ENCODE measurements at regions not wholly inside any gene's neighbourhood (a gene's known extent, or its start where the extent isn't known, plus 50 kb on each side); places are given as distances from the start of the nearest gene placed in this dataset.

GRCh38 chr9:81833563-81834345 lies 94.5 kb upstream of the SPATA31D4 start:
- Mint-ChIP-seq H3K27ac (no peak overlapping the region), H3K36me3 (ENCODE audit: low read depth) (no peaks in the 10 kb centered on the region), H3K4me1 (no peaks in the 10 kb centered on the region), H3K27me3 (no peaks in the 10 kb centered on the region), H3K9me3 (no peaks in the 10 kb centered on the region), H3K4me3 (no peak overlapping the region)
- ChIA-PET CTCF (no interaction called here), POLR2A (no interaction called here)
- DNase-seq, result no peak

DNA sequence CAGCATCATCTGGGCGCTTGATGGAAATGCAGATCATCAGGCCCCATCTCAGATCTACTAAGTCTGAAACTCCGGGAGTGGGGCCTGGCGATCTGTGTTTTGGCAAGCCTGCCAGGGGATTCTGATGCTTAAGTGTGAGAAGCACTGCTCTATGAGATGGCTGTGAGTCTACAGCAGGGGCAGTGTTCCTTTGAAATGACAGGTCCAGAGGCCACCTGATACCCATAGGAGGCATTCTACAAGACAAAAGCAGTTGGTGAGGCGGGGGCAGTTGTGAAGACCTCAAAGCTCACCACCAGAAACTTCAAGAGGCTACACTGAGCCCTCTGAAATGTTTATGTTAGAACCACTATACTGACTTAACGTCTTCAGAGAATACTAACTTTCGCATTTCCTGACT lies 86.9 kb upstream of the SPATA31D4 start:
- Mint-ChIP-seq H3K4me1 (no peaks in the 10 kb centered on the region), H3K9me3 (no peaks in the 10 kb centered on the region), H3K36me3 (ENCODE audit: low read depth) (no peaks in the 10 kb centered on the region), H3K4me3 (no peak overlapping the region), H3K27me3 (no peaks in the 10 kb centered on the region), H3K27ac (no peak overlapping the region)
- ChIA-PET POLR2A (no interaction called here), CTCF (no interaction called here)
- DNase-seq, result no peak

- Mint-ChIP-seq H3K4me3 (no peak overlapping the region), H3K27me3 (no peaks in the 10 kb centered on the region), H3K36me3 (ENCODE audit: low read depth) (no peaks in the 10 kb centered on the region), H3K4me1 (no peaks in the 10 kb centered on the region), H3K27ac (no peak overlapping the region), H3K9me3 (no peaks in the 10 kb centered on the region)
- ChIA-PET POLR2A (no interaction called here), CTCF (no interaction called here)
- DNase-seq, result no peak
These were observed 84.1 kb upstream of the SPATA31D4 start for GRCh38 chr9:81844131-81844567.

GRCh38 chr9:81847181-81847915 lies 80.9 kb upstream of the SPATA31D4 start:
- H3K9me3 Mint-ChIP-seq, result no peaks in the 10 kb centered on the region
- ChIA-PET CTCF (no interaction called here), POLR2A (no interaction called here)
- H3K4me3 Mint-ChIP-seq, result no peak overlapping the region
- DNase-seq, result no peak
- H3K27ac Mint-ChIP-seq, result no peak overlapping the region
- H3K4me1 Mint-ChIP-seq, result no peaks in the 10 kb centered on the region
- no peaks in the 10 kb centered on the region for H3K36me3 Mint-ChIP-seq (ENCODE audit: low read depth)
- H3K27me3 Mint-ChIP-seq, result no peaks in the 10 kb centered on the region

DNA sequence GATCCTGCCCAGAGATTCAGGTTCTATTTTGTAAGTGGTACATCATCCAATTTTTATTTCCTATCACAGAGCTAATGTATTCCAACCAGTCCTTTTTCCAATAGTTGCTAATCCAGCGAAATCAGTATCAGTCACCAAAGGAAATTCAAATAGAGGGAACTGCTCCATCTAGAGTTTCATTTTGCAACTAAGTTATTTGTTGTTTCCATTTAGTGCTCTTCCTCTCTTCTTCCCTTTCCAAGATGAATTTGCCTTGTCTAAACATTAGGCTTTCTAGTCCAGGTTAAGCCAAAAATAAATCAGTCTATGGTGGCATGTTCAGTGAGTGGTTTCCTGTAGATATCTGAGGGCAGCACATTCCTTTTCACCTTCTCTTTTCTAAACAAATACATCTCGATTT lies 79.8 kb upstream of the SPATA31D4 start:
- DNase-seq, result no peak
- H3K9me3 Mint-ChIP-seq, result no peaks in the 10 kb centered on the region
- ChIA-PET POLR2A (no interaction called here), CTCF (no interaction called here)
- no peak overlapping the region for H3K4me3 Mint-ChIP-seq
- no peaks in the 10 kb centered on the region for H3K4me1 Mint-ChIP-seq
- H3K27ac Mint-ChIP-seq, result no peak overlapping the region
- H3K27me3 Mint-ChIP-seq, result no peaks in the 10 kb centered on the region
- no peaks in the 10 kb centered on the region for H3K36me3 Mint-ChIP-seq (ENCODE audit: low read depth)

- no peaks in the 10 kb centered on the region for H3K4me1 Mint-ChIP-seq
- POLR2A ChIA-PET, result no interaction called here
- H3K9me3 Mint-ChIP-seq, result no peaks in the 10 kb centered on the region
- no peaks in the 10 kb centered on the region for H3K36me3 Mint-ChIP-seq (ENCODE audit: low read depth)
- H3K27ac Mint-ChIP-seq, result no peak overlapping the region
- no peak overlapping the region for H3K4me3 Mint-ChIP-seq
- DNase-seq, result no peak
- no peaks in the 10 kb centered on the region for H3K27me3 Mint-ChIP-seq
- CTCF ChIA-PET, result no interaction called here
These were observed 78.5 kb upstream of the SPATA31D4 start for GRCh38 chr9:81849631-81850259.

- POLR2A ChIA-PET, result no interaction called here
- H3K4me1 Mint-ChIP-seq, result no peaks in the 10 kb centered on the region
- DNase-seq, result no peak
- no peaks in the 10 kb centered on the region for H3K9me3 Mint-ChIP-seq
- H3K4me3 Mint-ChIP-seq, result no peak overlapping the region
- CTCF ChIA-PET, result no interaction called here
- H3K36me3 Mint-ChIP-seq (ENCODE audit: low read depth), result no peaks in the 10 kb centered on the region
- H3K27ac Mint-ChIP-seq, result no peak overlapping the region
- no peaks in the 10 kb centered on the region for H3K27me3 Mint-ChIP-seq
These were observed 77.5 kb upstream of the SPATA31D4 start for GRCh38 chr9:81850724-81851123.

DNA sequence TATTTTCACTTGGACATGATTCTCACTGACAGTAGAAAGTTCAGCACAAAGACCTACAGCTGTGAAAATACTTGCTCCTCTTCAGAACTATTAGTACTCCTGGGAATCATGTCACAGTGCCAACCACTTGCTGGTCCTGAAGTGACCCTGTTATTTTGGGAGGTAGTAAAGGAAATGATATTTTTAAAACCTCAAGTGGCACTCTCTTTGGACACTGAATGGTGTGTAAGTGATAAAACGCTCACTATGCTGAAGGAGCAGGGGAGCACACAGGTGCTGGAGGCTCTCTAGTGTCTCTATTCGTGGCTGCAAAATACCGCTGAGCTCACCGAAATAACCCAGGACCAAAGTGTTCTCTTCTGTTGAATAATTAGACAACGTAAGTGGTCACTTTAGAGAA lies 76.9 kb upstream of the SPATA31D4 start:
- ChIA-PET POLR2A (no interaction called here), CTCF (no interaction called here)
- DNase-seq, result no peak
- H3K4me1 Mint-ChIP-seq, result no peaks in the 10 kb centered on the region
- H3K9me3 Mint-ChIP-seq, result no peaks in the 10 kb centered on the region
- H3K27ac Mint-ChIP-seq, result no peak overlapping the region
- H3K36me3 Mint-ChIP-seq (ENCODE audit: low read depth), result no peaks in the 10 kb centered on the region
- H3K27me3 Mint-ChIP-seq, result no peaks in the 10 kb centered on the region
- no peak overlapping the region for H3K4me3 Mint-ChIP-seq

DNA sequence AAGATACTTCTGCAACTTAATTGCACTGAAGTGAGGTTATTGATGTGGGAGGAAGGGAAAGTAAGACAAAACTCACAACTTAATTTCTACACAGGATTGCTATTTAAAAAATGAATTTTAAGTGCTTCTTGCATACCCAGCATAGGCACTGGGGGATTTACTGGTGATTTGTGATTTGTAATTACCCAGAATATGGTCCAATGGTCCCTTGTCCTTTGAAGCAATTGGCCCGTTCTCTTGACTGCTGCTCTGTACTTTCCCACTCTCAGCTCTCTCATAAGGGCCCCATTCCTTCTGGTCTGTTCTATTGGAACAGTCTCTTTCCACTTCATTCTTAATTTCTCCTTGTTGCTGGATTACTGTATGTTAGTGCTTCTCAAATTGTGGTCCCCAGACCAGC lies 75.4 kb upstream of the SPATA31D4 start:
- POLR2A ChIA-PET, result no interaction called here
- H3K4me3 Mint-ChIP-seq, result no peak overlapping the region
- no peaks in the 10 kb centered on the region for H3K9me3 Mint-ChIP-seq
- DNase-seq, result no peak
- no peaks in the 10 kb centered on the region for H3K36me3 Mint-ChIP-seq (ENCODE audit: low read depth)
- no peaks in the 10 kb centered on the region for H3K4me1 Mint-ChIP-seq
- H3K27me3 Mint-ChIP-seq, result no peaks in the 10 kb centered on the region
- no peak overlapping the region for H3K27ac Mint-ChIP-seq
- CTCF ChIA-PET, result no interaction called here

GRCh38 chr9:81855538-81855937 lies 72.7 kb upstream of the SPATA31D4 start:
- ChIA-PET CTCF (no interaction called here), POLR2A (no interaction called here)
- no peaks in the 10 kb centered on the region for H3K36me3 Mint-ChIP-seq (ENCODE audit: low read depth)
- H3K9me3 Mint-ChIP-seq, result no peaks in the 10 kb centered on the region
- no peak overlapping the region for H3K27ac Mint-ChIP-seq
- H3K4me3 Mint-ChIP-seq, result no peak overlapping the region
- DNase-seq, result no peak
- no peaks in the 10 kb centered on the region for H3K27me3 Mint-ChIP-seq
- H3K4me1 Mint-ChIP-seq, result no peaks in the 10 kb centered on the region

GRCh38 chr9:81858657-81859430 lies 69.4 kb upstream of the SPATA31D4 start:
- POLR2A ChIA-PET, result no interaction called here
- Mint-ChIP-seq H3K27me3 (no peaks in the 10 kb centered on the region), H3K9me3 (no peaks in the 10 kb centered on the region), H3K4me1 (no peaks in the 10 kb centered on the region), H3K36me3 (ENCODE audit: low read depth) (no peaks in the 10 kb centered on the region), H3K27ac (no peak overlapping the region), H3K4me3 (no peak overlapping the region)
- no peak for DNase-seq
- CTCF ChIA-PET, result no interaction called here

GRCh38 chr9:81860581-81860980 lies 67.6 kb upstream of the SPATA31D4 start:
- H3K36me3 Mint-ChIP-seq (ENCODE audit: low read depth), result no peaks in the 10 kb centered on the region

DNA sequence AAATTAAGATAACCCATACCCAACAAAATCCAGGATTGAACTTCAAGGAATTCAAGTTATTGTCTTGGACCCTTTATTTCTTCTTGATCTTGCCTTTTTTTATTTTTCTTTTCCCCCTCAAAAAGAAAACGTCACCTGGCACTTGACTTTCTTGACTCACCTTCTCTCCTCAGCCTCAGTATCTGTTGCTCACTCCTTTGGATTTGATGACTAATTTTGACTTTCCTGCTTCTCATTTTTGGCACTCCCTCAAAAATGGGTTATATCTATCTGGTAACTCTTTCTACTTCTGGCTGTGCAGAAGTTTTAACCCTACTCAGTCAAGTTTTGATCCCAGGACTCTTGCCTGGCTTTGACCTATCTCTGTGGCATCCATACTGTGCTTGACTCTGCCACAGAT lies 66.6 kb upstream of the SPATA31D4 start:
- Mint-ChIP-seq H3K4me3 (no peak overlapping the region), H3K9me3 (no peaks in the 10 kb centered on the region), H3K27ac (no peak overlapping the region), H3K4me1 (no peaks in the 10 kb centered on the region), H3K36me3 (ENCODE audit: low read depth) (no peaks in the 10 kb centered on the region), H3K27me3 (no peaks in the 10 kb centered on the region)
- POLR2A ChIA-PET, result no interaction called here
- DNase-seq, result no peak
- CTCF ChIA-PET, result no interaction called here

More at GRCh38 chr9:81860581-81860980, 67.6 kb upstream of the SPATA31D4 start:
- CTCF ChIA-PET, result no interaction called here
- H3K4me1 Mint-ChIP-seq, result no peaks in the 10 kb centered on the region
- H3K9me3 Mint-ChIP-seq, result no peaks in the 10 kb centered on the region
- POLR2A ChIA-PET, result no interaction called here
- no peak for DNase-seq
- no peaks in the 10 kb centered on the region for H3K27me3 Mint-ChIP-seq
- H3K4me3 Mint-ChIP-seq, result no peak overlapping the region
- no peak overlapping the region for H3K27ac Mint-ChIP-seq

Measured in activated CD4-positive, alpha-beta T cell treated with anti-CD3 and anti-CD28 coated beads, Interleukin-2, amount 10 ng/mL, durations not matched to agents 7 days and 5 days (primary cell).